GM21367 (cell line): ENCODE measurements at regions not wholly inside any gene's neighbourhood (a gene's known extent, or its start where the extent isn't known, plus 50 kb on each side); places are given as distances from the start of the nearest gene placed in this dataset.
A peak's percentile ranks its signal among the peaks of the same experiment; 100 is the strongest.

Experiments used
- ATAC-seq: cut with Tn5 transposase; IDR thresholded peaks from one replicate; pipeline ENCODE4 v1.9.1; 2021; ENCODE audit not compliant: unreplicated experiment

- ATAC-seq, result no peak
Observed at GRCh38 chr2:196344397-196344796, 173.0 kb upstream of the STK17B start.

DNA sequence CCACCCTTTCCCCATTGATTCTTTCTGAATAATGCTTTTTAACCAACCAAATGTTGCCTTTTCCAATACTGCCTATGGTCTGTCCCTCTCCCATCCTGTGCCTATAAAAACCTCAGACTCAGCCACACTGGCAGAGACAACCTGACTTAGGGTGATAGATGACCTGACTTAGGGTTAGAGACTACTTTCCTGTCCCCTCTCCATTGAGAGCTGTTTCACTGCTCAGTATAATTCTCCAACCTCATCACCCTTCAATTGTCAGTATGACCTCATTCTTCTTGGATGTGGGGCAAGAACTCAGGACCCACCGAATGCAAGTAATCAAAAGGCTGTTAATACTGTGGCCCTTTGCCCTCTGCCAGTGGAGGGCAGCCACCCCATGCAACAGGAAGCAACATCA, 182.3 kb upstream of the STK17B start:
- ATAC-seq, result no peak

DNA sequence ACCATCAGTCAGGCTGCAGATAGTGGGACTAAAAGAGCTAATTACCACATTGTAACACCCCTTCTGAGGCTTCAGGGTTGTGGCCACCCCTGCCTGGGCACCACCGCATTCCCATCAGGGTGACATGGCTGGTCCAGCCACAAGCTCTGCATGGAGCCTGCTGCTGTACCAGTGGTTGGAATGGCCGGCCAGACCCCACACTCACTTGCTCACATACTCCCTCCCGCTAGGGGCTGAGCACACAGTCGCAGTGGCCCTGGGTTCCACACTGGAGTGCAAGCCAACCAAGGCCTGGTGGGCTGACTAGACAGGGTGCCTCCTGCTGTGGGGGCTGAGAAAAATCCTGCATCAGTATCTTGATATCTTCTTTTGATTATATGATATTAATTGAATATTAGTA, 182.8 kb upstream of the STK17B start:
- ATAC-seq, result no peak

DNA sequence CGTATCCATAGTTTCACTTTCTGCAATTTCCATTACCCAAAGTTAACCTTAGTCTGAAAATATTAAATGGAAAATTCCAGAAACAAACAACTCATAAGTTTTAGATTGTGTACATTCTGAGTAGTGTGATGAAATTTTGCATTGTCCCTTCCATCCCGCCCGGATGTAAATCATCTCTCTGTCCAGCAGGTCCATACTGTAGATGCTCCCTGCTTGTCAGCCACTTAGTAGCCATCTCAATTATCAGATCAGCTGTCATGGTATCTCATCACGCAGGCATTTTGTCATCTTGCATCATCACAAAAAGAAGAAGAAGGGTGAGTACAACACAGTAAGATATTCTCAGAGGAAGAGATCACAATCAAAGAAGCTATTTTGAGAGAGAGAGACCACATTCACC, 185.0 kb upstream of the STK17B start:
- ATAC-seq, result no peak

DNA sequence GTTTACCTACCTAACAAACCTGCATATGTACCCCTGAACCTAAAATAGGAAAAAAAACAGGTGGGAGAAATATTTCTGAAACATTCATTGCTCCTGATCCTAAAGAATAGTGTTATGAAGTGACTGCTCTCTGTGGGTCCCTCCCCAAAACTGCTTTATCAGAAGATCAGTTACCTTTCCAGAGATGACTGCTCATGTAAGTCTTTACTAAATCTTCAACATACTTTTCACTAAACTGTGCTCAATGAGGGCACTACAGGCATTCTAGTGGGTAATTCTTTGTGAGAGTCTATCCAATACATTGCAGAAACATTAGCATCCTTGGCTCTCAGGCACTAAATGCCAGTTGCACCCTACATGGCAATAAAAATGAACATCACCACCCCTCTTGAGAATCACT, 189.3 kb upstream of the STK17B start:
- ATAC-seq, result no peak

GRCh38 chr2:196361606-196362326, 190.4 kb upstream of the STK17B start:
- no peak for ATAC-seq

- ATAC-seq, result no peak
Observed at GRCh38 chr2:196362973-196363549, 191.7 kb upstream of the STK17B start.

GRCh38 chr2:196365145-196365544, 193.8 kb upstream of the STK17B start:
- ATAC-seq, result no peak

- no peak for ATAC-seq
Observed at GRCh38 chr2:196365923-196366322, 194.5 kb upstream of the STK17B start.

- ATAC-seq, result no peak
Observed at GRCh38 chr2:196367633-196368032, 196.3 kb upstream of the STK17B start.

- no peak for ATAC-seq
Observed at GRCh38 chr2:196368546-196369225, 197.3 kb upstream of the STK17B start.

- ATAC-seq, result no peak
Observed at GRCh38 chr2:196369967-196370366, 198.6 kb upstream of the STK17B start.

- ATAC-seq, result no peak
Observed at GRCh38 chr2:196370381-196370780, 199.0 kb upstream of the STK17B start.

- ATAC-seq, result no peak
Observed at GRCh38 chr2:196372276-196372809, 201.0 kb upstream of the STK17B start.

- ATAC-seq, result no peak
Observed at GRCh38 chr2:196372811-196373664, 201.7 kb upstream of the STK17B start.

GRCh38 chr2:196376984-196377877, 205.9 kb upstream of the STK17B start:
- peak; percentile 50 for ATAC-seq

- ATAC-seq, result no peak
Observed at GRCh38 chr2:196379600-196379999, 208.2 kb upstream of the STK17B start.

GRCh38 chr2:196380098-196380497, 208.7 kb upstream of the STK17B start:
- ATAC-seq, result no peak

GRCh38 chr2:196380575-196380974, 209.2 kb upstream of the STK17B start:
- ATAC-seq, result no peak

DNA sequence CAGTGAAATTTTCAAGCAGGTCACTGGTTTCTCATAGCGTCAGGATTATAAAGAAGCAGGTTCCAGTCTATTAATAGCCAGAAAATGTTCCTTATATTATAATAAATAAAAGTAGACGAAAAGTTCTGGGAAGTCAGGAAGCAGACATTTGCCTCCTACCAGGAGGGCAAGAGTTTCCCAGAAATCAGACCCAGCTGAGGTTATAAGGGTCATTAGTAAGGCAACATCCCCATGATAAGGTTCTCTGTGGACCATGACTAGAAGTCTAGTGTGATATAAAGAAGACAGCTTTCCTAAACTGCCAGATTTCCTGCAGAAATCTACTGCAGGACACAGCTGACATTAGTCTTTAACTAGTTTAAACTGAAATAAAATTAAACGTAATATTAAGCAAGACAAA, 210.1 kb upstream of the STK17B start:
- ATAC-seq, result no peak
